ENCODE measurements at regions not wholly inside any gene's neighbourhood (a gene's known extent, or its start where the extent isn't known, plus 50 kb on each side); places are given as distances from the start of the nearest gene placed in this dataset.
"Not testable (repeated sequence)": the region's sequence is repeated elsewhere in the genome, so short reads cannot be mapped to it uniquely, and the experiment has no call there.

GRCh38 chr6:26799903-26800633, 140.5 kb upstream of the ZNF322 start:
- not testable (repeated sequence) for TF ChIP-seq CTCF (IDR thresholded peaks at IDR 0.05; ENCODE audit: insufficient read depth, low read length); POLR2AphosphoS5 (IDR thresholded peaks at IDR 0.05; ENCODE audit: low read depth)

Measured in HL-60 (cell line).